ENCODE measurements at regions not wholly inside any gene's neighbourhood (a gene's known extent, or its start where the extent isn't known, plus 50 kb on each side); places are given as distances from the start of the nearest gene placed in this dataset.

DNA sequence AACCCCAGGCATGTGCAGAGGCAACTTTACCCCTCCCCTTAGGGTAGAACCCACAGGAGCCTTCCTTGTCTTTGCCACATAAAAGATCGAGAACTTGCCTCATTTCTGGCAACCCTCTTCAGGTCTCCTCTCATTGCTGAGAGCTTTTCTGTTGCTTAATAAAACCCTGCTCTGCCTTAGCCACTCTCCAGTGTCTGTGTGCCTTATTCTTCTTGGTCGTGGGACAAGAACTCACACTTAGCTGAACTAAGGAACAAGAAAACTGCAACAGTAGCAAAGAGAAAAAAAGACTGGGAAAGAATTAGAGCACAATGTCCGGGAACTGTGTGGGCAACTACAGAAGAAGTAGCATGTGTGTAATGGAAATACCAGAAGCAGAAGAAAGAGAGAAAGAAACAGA is 56.2 kb upstream of the SMIM21 start:
- no peak for TF ChIP-seq CTCF (IDR thresholded peaks at IDR 0.05)
- TF ChIP-seq EP300 (IDR thresholded peaks at IDR 0.05): no peak
- TF ChIP-seq POLR2AphosphoS5 (IDR thresholded peaks at IDR 0.05): no peak

Measured in suprapubic skin (tissue), 4 donors.